ENCODE measurements at regions not wholly inside any gene's neighbourhood (a gene's known extent, or its start where the extent isn't known, plus 50 kb on each side); places are given as distances from the start of the nearest gene placed in this dataset.

- no peak for ATAC-seq
- TF ChIP-seq PPARA (CRISPR knock-in tag; IDR thresholded peaks at IDR 0.05; ENCODE audit: borderline replicate concordance) (no peak), ISL1 (CRISPR knock-in tag; IDR thresholded peaks at IDR 0.05) (no peak), SNAI2 (CRISPR knock-in tag; IDR thresholded peaks at IDR 0.05) (no peak), ZNF565 (CRISPR knock-in tag; conservative IDR thresholded peaks at IDR 0.05; ENCODE audit: low read depth) (no peak), CSRNP3 (CRISPR knock-in tag; IDR thresholded peaks at IDR 0.05) (no peak), ZNF70 (CRISPR knock-in tag; IDR thresholded peaks at IDR 0.05) (no peak), TCF4 (CRISPR knock-in tag; IDR thresholded peaks at IDR 0.05; ENCODE audit: borderline replicate concordance) (no peak), OSR1 (CRISPR knock-in tag; IDR thresholded peaks at IDR 0.05) (no peak), ZFP3 (CRISPR knock-in tag; IDR thresholded peaks at IDR 0.05) (no peak), ZNF8 (CRISPR knock-in tag; IDR thresholded peaks at IDR 0.05) (no peak)
- TF ChIP-seq, protein P1, sequence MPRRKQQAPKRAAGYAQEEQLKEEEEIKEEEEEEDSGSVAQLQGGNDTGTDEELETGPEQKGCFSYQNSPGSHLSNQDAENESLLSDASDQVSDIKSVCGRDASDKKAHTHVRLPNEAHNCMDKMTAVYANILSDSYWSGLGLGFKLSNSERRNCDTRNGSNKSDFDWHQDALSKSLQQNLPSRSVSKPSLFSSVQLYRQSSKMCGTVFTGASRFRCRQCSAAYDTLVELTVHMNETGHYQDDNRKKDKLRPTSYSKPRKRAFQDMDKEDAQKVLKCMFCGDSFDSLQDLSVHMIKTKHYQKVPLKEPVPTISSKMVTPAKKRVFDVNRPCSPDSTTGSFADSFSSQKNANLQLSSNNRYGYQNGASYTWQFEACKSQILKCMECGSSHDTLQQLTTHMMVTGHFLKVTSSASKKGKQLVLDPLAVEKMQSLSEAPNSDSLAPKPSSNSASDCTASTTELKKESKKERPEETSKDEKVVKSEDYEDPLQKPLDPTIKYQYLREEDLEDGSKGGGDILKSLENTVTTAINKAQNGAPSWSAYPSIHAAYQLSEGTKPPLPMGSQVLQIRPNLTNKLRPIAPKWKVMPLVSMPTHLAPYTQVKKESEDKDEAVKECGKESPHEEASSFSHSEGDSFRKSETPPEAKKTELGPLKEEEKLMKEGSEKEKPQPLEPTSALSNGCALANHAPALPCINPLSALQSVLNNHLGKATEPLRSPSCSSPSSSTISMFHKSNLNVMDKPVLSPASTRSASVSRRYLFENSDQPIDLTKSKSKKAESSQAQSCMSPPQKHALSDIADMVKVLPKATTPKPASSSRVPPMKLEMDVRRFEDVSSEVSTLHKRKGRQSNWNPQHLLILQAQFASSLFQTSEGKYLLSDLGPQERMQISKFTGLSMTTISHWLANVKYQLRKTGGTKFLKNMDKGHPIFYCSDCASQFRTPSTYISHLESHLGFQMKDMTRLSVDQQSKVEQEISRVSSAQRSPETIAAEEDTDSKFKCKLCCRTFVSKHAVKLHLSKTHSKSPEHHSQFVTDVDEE (CRISPR knock-in tag; IDR thresholded peaks at IDR 0.05), result no peak
These were observed 1130.3 kb upstream of the CDH2 start for GRCh38 chr18:29307231-29307630.

DNA sequence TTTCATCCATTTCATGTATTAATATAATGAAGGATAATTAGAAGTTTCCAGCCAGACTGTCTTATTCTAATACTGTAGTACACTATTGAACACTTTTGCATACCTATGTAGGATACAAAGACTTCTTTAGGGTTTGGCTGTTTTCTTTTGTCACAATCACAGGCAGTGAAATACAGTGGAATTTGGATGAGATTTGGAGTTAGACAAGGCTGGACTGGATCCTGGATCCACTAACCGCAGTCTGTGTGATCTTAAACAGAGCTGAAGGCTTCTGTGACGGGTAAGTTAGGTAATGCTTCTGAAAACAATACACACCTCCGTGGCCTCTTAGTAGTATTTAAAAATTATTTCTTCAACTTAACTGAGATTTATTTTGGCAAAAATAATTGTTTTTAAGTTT lies 1128.6 kb upstream of the CDH2 start:
- ATAC-seq, result no peak
- TF ChIP-seq SNAI2 (CRISPR knock-in tag; IDR thresholded peaks at IDR 0.05) (no peak), PPARA (CRISPR knock-in tag; IDR thresholded peaks at IDR 0.05; ENCODE audit: borderline replicate concordance) (no peak), TOX (CRISPR knock-in tag; IDR thresholded peaks at IDR 0.05; ENCODE audit: borderline replicate concordance) (no peak), ZFP3 (CRISPR knock-in tag; IDR thresholded peaks at IDR 0.05) (no peak), CSRNP3 (CRISPR knock-in tag; IDR thresholded peaks at IDR 0.05) (no peak), OSR1 (CRISPR knock-in tag; IDR thresholded peaks at IDR 0.05) (no peak), CSDC2 (CRISPR knock-in tag; IDR thresholded peaks at IDR 0.05) (no peak), ISL1 (CRISPR knock-in tag; IDR thresholded peaks at IDR 0.05) (no peak), ZNF8 (CRISPR knock-in tag; IDR thresholded peaks at IDR 0.05) (no peak), GLIS3 (CRISPR knock-in tag; IDR thresholded peaks at IDR 0.05) (no peak), BACH2 (CRISPR knock-in tag; IDR thresholded peaks at IDR 0.05; ENCODE audit: borderline replicate concordance) (no peak), POU6F1 (CRISPR knock-in tag; IDR thresholded peaks at IDR 0.05; ENCODE audit: borderline replicate concordance, low read depth) (no peak), ZFP30 (CRISPR knock-in tag; IDR thresholded peaks at IDR 0.05) (no peak)
- TF ChIP-seq, protein P1 (CRISPR knock-in tag; IDR thresholded peaks at IDR 0.05), result no peak

- no peak for ATAC-seq
- TF ChIP-seq ARNTL (CRISPR knock-in tag; IDR thresholded peaks at IDR 0.05; ENCODE audit: borderline replicate concordance, low read depth) (no peak), ISL1 (CRISPR knock-in tag; IDR thresholded peaks at IDR 0.05) (no peak), TOX (CRISPR knock-in tag; IDR thresholded peaks at IDR 0.05; ENCODE audit: borderline replicate concordance) (no peak), GLIS3 (CRISPR knock-in tag; IDR thresholded peaks at IDR 0.05) (no peak), BACH2 (CRISPR knock-in tag; IDR thresholded peaks at IDR 0.05; ENCODE audit: borderline replicate concordance) (no peak), CREB5 (CRISPR knock-in tag; IDR thresholded peaks at IDR 0.05; ENCODE audit: low read depth) (no peak), TCF4 (CRISPR knock-in tag; IDR thresholded peaks at IDR 0.05; ENCODE audit: borderline replicate concordance) (no peak), SNAI2 (CRISPR knock-in tag; IDR thresholded peaks at IDR 0.05) (no peak), ZC3H10 (CRISPR knock-in tag; IDR thresholded peaks at IDR 0.05) (no peak), ZFP3 (CRISPR knock-in tag; IDR thresholded peaks at IDR 0.05) (no peak)
These were observed 1124.1 kb upstream of the CDH2 start for GRCh38 chr18:29301048-29301447.

Data from SK-N-SH treated with all-trans-retinoic acid at 6 μM for 48 hours (cell line).